Right lobe of liver (tissue), 4 donors: ENCODE measurements at regions not wholly inside any gene's neighbourhood (a gene's known extent, or its start where the extent isn't known, plus 50 kb on each side); places are given as distances from the start of the nearest gene placed in this dataset.

Experiments
- POLR2A ChIP-seq: fragments of 450-650 bp; IDR thresholded peaks from one replicate; pipeline ENCODE4 v1.6.1; 2017; ENCODE audit warnings: antibody characterized with exemption, mild to moderate bottlenecking
- TF ChIP-seq, protein P1 (sequence below), 4 donors: fragments of 200-600 bp in 3 of 4; fragments of 450-650 bp in 1 of 4; IDR thresholded peaks; one replicate each; pipeline versions ENCODE4 v1.5.1 to v1.8.0; 2016 to 2022; ENCODE audit warnings: antibody characterized with exemption in 4 of 4, mild to moderate bottlenecking in 2 of 4
- donor health status: DM: no; HTN: no; CAD: no.
- donor health status: DM: no; HTN: no; CAD: no.
- donor health status: DM: no; HTN: yes; CAD: no.

DNA sequence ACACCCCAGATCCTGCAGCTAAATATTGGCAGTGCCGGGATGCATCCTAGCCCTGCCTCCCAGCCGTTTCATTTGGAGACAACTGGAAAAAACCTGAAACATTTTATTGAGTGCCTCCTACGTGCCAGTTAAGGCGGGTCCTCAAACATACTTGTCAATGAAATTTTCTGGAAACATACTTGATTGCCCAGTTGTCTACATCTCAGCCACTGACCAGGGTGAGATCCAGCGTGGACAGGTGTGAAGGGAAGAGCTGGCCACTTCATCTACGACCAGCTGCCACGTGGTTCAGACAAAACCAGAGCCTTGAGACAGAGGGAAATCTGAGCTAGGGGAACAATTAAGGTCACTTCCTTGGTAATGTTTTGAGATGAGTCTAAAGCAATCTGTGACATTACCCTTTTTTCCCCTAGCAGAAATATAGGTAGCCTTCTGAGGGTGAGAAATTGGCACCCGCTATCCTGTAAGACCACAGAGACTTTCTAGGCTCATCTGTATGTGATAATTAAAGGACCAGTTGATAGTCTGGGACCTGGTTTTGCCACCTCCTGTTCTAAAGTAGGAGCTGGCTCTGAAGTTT is 116.3 kb upstream of the MTHFD1L start:
- no peak for TF ChIP-seq POLR2A
- TF ChIP-seq, protein P1, sequence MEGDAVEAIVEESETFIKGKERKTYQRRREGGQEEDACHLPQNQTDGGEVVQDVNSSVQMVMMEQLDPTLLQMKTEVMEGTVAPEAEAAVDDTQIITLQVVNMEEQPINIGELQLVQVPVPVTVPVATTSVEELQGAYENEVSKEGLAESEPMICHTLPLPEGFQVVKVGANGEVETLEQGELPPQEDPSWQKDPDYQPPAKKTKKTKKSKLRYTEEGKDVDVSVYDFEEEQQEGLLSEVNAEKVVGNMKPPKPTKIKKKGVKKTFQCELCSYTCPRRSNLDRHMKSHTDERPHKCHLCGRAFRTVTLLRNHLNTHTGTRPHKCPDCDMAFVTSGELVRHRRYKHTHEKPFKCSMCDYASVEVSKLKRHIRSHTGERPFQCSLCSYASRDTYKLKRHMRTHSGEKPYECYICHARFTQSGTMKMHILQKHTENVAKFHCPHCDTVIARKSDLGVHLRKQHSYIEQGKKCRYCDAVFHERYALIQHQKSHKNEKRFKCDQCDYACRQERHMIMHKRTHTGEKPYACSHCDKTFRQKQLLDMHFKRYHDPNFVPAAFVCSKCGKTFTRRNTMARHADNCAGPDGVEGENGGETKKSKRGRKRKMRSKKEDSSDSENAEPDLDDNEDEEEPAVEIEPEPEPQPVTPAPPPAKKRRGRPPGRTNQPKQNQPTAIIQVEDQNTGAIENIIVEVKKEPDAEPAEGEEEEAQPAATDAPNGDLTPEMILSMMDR (IDR thresholded peaks at IDR 0.05), result no peak
